Stimulated activated CD4-positive, alpha-beta T cell treated with anti-CD3 and anti-CD28 coated beads, Interleukin-4, amount 100 ng/mL, for 4 hours (primary cell): ENCODE measurements at regions not wholly inside any gene's neighbourhood (a gene's known extent, or its start where the extent isn't known, plus 50 kb on each side); places are given as distances from the start of the nearest gene placed in this dataset.
A peak's percentile ranks its signal among the peaks of the same experiment; 100 is the strongest.
"Not testable (repeated sequence)": the region's sequence is repeated elsewhere in the genome, so short reads cannot be mapped to it uniquely, and the experiment has no call there.

Experiments
- DNase-seq, 2 experiments: peaks; one replicate each; pipeline ENCODE4 v3.0.0-alpha.2; 2020

- DNase-seq = peak; percentile 9 to 24
Observed at GRCh38 chr18:961644-962355, 57.1 kb downstream of the ADCYAP1 start.

GRCh38 chr18:963276-963675 lies 58.6 kb downstream of the ADCYAP1 start:
- no peak for DNase-seq

- no peak for DNase-seq
Observed at GRCh38 chr18:965921-966758, 61.5 kb downstream of the ADCYAP1 start.

- no peak for DNase-seq
Observed at GRCh38 chr18:966759-967576, 62.3 kb downstream of the ADCYAP1 start.

- not testable (repeated sequence) for DNase-seq
Observed at GRCh38 chr18:968910-969309, 64.2 kb downstream of the ADCYAP1 start.

GRCh38 chr18:969311-969710 lies 64.6 kb downstream of the ADCYAP1 start:
- DNase-seq = not testable (repeated sequence)

GRCh38 chr18:974606-975005 lies 69.9 kb downstream of the ADCYAP1 start:
- DNase-seq = not testable (repeated sequence)

- DNase-seq = not testable (repeated sequence)
Observed at GRCh38 chr18:976393-977128, 71.9 kb downstream of the ADCYAP1 start.

- DNase-seq = not testable (repeated sequence)
Observed at GRCh38 chr18:977327-977726, 72.7 kb downstream of the ADCYAP1 start.

- not testable (repeated sequence) for DNase-seq
Observed at GRCh38 chr18:977732-978131, 73.1 kb downstream of the ADCYAP1 start.

- no peak for DNase-seq
Observed at GRCh38 chr18:980586-980985, 75.9 kb downstream of the ADCYAP1 start.

GRCh38 chr18:984004-984403 lies 79.3 kb downstream of the ADCYAP1 start:
- no peak for DNase-seq

GRCh38 chr18:985212-985661 lies 80.6 kb downstream of the ADCYAP1 start:
- DNase-seq = no peak

GRCh38 chr18:986051-986450 lies 81.4 kb downstream of the ADCYAP1 start:
- DNase-seq = no peak

GRCh38 chr18:986552-986951 lies 81.9 kb downstream of the ADCYAP1 start:
- DNase-seq = no peak

GRCh38 chr18:987325-988186 lies 82.9 kb downstream of the ADCYAP1 start:
- no peak for DNase-seq

GRCh38 chr18:989425-989824 lies 84.8 kb downstream of the ADCYAP1 start:
- DNase-seq = no peak

- DNase-seq = no peak
Observed at GRCh38 chr18:990197-990596, 85.5 kb downstream of the ADCYAP1 start.

- DNase-seq = no peak
Observed at GRCh38 chr18:991441-991840, 86.8 kb downstream of the ADCYAP1 start.

GRCh38 chr18:993560-993959 lies 88.9 kb downstream of the ADCYAP1 start:
- DNase-seq = no peak

GRCh38 chr18:995629-996028 lies 91.0 kb downstream of the ADCYAP1 start:
- DNase-seq = no peak
